Psoas muscle (tissue), 7 donors: ENCODE measurements at regions not wholly inside any gene's neighbourhood (a gene's known extent, or its start where the extent isn't known, plus 50 kb on each side); places are given as distances from the start of the nearest gene placed in this dataset.

Experiments
- ATAC-seq, 4 donors: fragments of 200-7000 bp; cut with Tn5 transposase; one replicate each; pipeline ENCODE4 v1.9.1; 2020; ENCODE audit warnings: moderate library complexity in 3 of 4, mild to moderate bottlenecking in 2 of 4
- DNase-seq, 2 donors: peaks; one replicate each; pipeline ENCODE4 v3.0.0-alpha.2; 2020
- H3K27ac ChIP-seq: fragments of 200-600 bp; one replicate; pipeline ENCODE4 v1.8.0; 2022
- H3K27me3 ChIP-seq, 3 donors: fragments of 200-600 bp in 1 of 3; one replicate each; pipeline versions ENCODE4 v1.6.1 to v1.8.0; 2013 to 2022; ENCODE audit warnings: low read length in 2 of 3, mild to moderate bottlenecking in 2 of 3, moderate library complexity in 1 of 3; ENCODE audit not compliant: insufficient read depth in 3 of 3
- H3K36me3 ChIP-seq, 2 donors: fragments of 200-600 bp in 1 of 2; one replicate each; pipeline versions ENCODE4 v1.6.1 to v1.8.0; 2013 to 2022; ENCODE audit warnings: low read depth in 1 of 2, mild to moderate bottlenecking in 1 of 2, moderate library complexity in 1 of 2; ENCODE audit not compliant: insufficient read depth in 1 of 2
- H3K4me1 ChIP-seq: fragments of 200-600 bp; one replicate; pipeline ENCODE4 v1.8.0; 2022
- H3K4me3 ChIP-seq: fragments of 200-600 bp; one replicate; pipeline ENCODE4 v1.8.0; 2022; ENCODE audit warnings: mild to moderate bottlenecking
- H3K9me3 ChIP-seq: fragments of 200-600 bp; one replicate; pipeline ENCODE4 v1.8.0; 2022
- WGBS, 3 donors: extraction: QIAGEN DNeasy Blood & Tissue Kit; methylation state at CpG; one replicate each; pipeline versions ENCODE4 v1.1.6 to v1.1.7; 2013; 5-methylcytosine and 5-hydroxymethylcytosine counted together
- intact Hi-C, 2 donors: fragments of 100-400 bp; cut with DNase I; formaldehyde crosslinking; loops; one replicate each; pipeline versions ENCODE4 v1.11.0 to v1.14.2; 2022
- TF ChIP-seq, protein P1 (sequence below): fragments of 200-600 bp; IDR thresholded peaks from one replicate; pipeline ENCODE4 v1.8.0; 2022; ENCODE audit warnings: antibody characterized with exemption
- donor health status: healthy with polysubstance abuse.
- donor health status: DM: no; HTN: no; CAD: no; lungs with moderate emphysema.
- donor health status: Bipolar disorder and iron deficiency.
- donor health status: healthy.
- donor health status: DM: yes; HTN: yes; CAD: no.
- donor health status: DM: no; HTN: no; CAD: no.
- donor health status: DM: yes; HTN: yes; CAD: no.

GRCh38 chr13:89490661-89491060 lies 1819.5 kb downstream of the SLITRK5 start:
- H3K9me3 ChIP-seq: no peaks in the 10 kb centered on the region
- no peak overlapping the region for H3K27ac ChIP-seq
- TF ChIP-seq, protein P1, sequence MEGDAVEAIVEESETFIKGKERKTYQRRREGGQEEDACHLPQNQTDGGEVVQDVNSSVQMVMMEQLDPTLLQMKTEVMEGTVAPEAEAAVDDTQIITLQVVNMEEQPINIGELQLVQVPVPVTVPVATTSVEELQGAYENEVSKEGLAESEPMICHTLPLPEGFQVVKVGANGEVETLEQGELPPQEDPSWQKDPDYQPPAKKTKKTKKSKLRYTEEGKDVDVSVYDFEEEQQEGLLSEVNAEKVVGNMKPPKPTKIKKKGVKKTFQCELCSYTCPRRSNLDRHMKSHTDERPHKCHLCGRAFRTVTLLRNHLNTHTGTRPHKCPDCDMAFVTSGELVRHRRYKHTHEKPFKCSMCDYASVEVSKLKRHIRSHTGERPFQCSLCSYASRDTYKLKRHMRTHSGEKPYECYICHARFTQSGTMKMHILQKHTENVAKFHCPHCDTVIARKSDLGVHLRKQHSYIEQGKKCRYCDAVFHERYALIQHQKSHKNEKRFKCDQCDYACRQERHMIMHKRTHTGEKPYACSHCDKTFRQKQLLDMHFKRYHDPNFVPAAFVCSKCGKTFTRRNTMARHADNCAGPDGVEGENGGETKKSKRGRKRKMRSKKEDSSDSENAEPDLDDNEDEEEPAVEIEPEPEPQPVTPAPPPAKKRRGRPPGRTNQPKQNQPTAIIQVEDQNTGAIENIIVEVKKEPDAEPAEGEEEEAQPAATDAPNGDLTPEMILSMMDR: no peak
- 85 to 92% (median 92%) methylated on average over 1 of the region's 1 CpG for WGBS, 3 donors
- H3K27me3 ChIP-seq: no peaks in the 10 kb centered on the region
- H3K36me3 ChIP-seq: no peaks in the 10 kb centered on the region
- H3K4me3 ChIP-seq: no peak overlapping the region
- H3K4me1 ChIP-seq: no peaks in the 10 kb centered on the region
- no peak for DNase-seq
- intact Hi-C loops: no loop called here
- no peak for ATAC-seq

GRCh38 chr13:89496478-89496877 lies 1825.3 kb downstream of the SLITRK5 start:
- H3K36me3 ChIP-seq: no peaks in the 10 kb centered on the region
- H3K27ac ChIP-seq: no peak overlapping the region
- WGBS, 3 donors: 56 to 61% (median 59%) methylated on average over 2 of the region's 2 CpGs
- intact Hi-C loops: no loop called here
- no peak for DNase-seq
- H3K4me3 ChIP-seq: no peak overlapping the region
- TF ChIP-seq, protein P1: no peak
- H3K9me3 ChIP-seq: no peaks in the 10 kb centered on the region
- no peak for ATAC-seq
- H3K4me1 ChIP-seq: no peaks in the 10 kb centered on the region
- no peaks in the 10 kb centered on the region for H3K27me3 ChIP-seq

DNA sequence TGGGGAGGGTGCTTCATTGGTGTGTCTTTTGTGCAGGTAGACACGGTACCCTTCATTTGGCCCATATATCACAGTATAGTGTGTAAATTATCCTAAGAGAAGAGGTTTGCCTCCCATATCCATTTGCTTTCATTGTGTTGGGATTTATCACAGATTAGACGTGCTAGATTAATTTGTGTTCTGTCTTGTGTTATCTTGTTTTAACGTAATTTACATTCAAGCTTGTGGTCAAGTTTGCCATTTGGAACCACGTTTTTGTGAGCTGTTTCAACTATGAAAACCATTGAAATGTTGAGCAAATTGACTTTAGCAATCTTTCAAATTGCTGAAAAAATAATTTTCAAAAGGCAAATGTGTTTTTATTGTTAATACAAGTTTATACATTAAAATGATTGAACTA lies 1826.5 kb downstream of the SLITRK5 start:
- Histone ChIP-seq H3K36me3 (no peaks in the 10 kb centered on the region), H3K9me3 (no peaks in the 10 kb centered on the region), H3K27ac (no peak overlapping the region), H3K4me3 (no peak overlapping the region), H3K4me1 (no peaks in the 10 kb centered on the region), H3K27me3 (no peaks in the 10 kb centered on the region)
- TF ChIP-seq, protein P1: no peak
- ATAC-seq (no peak), DNase-seq (no peak)
- intact Hi-C loops: no loop called here
- 59 to 65% (median 60%) methylated on average over 4 of the region's 4 CpGs for WGBS, 3 donors

DNA sequence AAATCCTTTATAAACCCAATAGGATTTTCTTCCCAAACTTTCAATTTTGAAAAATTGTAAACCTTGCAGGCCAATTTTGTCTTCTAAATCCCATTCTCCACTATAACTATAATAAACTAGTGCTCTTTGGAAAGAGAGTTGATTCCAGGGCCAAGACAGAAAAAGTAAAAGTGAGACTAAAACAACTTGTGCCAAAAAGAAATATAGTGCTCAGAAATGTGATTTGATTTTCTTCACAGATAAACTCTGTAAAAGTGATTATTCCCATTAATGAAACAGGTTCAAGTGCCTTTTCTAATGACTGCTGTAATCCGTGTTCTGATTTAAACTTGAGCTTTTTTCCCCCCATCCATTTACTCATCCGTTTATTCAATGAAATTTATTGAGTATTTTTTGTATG lies 1831.1 kb downstream of the SLITRK5 start:
- H3K4me3 ChIP-seq: no peak overlapping the region
- WGBS, 3 donors: 13 to 54% (median 33%) methylated on average over 2 of the region's 2 CpGs
- no peaks in the 10 kb centered on the region for H3K4me1 ChIP-seq
- TF ChIP-seq, protein P1: no peak
- intact Hi-C loops: no loop called here
- DNase-seq (no peak), ATAC-seq (no peak)
- H3K27ac ChIP-seq: no peak overlapping the region
- H3K27me3 ChIP-seq: no peaks in the 10 kb centered on the region
- no peaks in the 10 kb centered on the region for H3K9me3 ChIP-seq
- no peaks in the 10 kb centered on the region for H3K36me3 ChIP-seq

DNA sequence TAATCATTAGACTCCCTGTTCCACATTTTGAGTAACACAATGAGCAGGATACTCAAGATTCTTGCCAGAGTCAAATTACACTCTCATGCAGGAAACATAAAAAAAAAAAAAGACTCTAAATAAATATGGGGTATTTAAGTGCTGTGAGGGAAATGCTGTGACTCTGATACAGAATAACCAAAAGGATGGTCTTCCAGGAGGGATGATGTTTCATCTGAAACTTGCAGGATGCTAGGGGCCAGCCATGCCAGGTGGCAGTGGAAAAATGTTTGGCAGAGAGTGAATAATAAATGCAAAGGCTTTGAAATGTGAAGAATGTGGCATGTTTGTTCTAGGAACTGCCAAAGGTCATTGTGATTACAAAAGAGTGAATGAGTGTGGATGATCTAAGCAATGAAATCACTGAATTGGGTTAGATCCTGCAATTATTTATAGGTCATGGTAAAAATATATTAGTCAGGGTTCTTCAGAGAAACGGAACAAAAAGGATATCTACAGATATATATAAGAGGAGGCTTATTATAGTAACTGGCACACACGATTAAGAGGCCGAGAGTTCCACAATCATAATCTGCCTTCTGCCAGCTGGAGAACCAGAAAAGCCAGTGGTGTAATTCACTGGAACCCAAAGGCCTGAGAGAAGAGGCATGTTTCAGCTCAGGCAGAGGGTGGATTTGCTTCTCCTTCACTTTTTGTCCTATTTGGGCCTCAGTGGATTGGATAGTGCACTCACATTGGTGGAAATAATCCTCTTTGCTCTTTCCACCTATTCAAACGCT lies 1832.8 kb upstream of the MIR17HG start:
- Histone ChIP-seq H3K9me3 (no peaks in the 10 kb centered on the region), H3K27ac (no peak overlapping the region), H3K27me3 (no peaks in the 10 kb centered on the region), H3K36me3 (no peaks in the 10 kb centered on the region), H3K4me3 (no peak overlapping the region), H3K4me1 (no peaks in the 10 kb centered on the region)
- no peak for DNase-seq
- TF ChIP-seq, protein P1: no peak
- intact Hi-C loops: no loop called here
- ATAC-seq: no peak
- 10 to 21% (median 14%) methylated on average over 4 of the region's 4 CpGs for WGBS, 3 donors
